GM12878 (cell line): ENCODE measurements at regions not wholly inside any gene's neighbourhood (a gene's known extent, or its start where the extent isn't known, plus 50 kb on each side); places are given as distances from the start of the nearest gene placed in this dataset.

Experiments
- ATAC-seq: fragments of 200-7000 bp; cut with Tn5 transposase; 3 replicates; pipeline ENCODE4 v1.9.1; 2020; ENCODE audit warnings: mild to moderate bottlenecking, moderate library complexity
- BruUV-seq: library from RNA; stranded (reverse); fragments of 400-500 nt; replicated peaks from 2 replicates; lab custom pipeline; 2021; lab: Mats Ljungman, UMichigan
- CTCF ChIA-PET: fragments of 300-600 bp; sonication (Branson Sonifier 250); formaldehyde crosslinking; extraction: SDS; loops from one replicate; lab custom pipeline; 2021; ENCODE audit warnings: inconsistent platforms; lab: Yijun Ruan, JAX
- POLR2A ChIA-PET: fragments of 350-600 bp; formaldehyde crosslinking; extraction: SDS; loops from one replicate; lab custom pipeline; 2021; ENCODE audit warnings: inconsistent platforms; lab: Charles Lee
- RAD21 ChIA-PET: fragments of 300-600 bp; sonication (Branson Sonifier 250); formaldehyde crosslinking; loops from one replicate; lab custom pipeline; 2023; ENCODE audit warnings: antibody characterized with exemption; ENCODE audit not compliant: unreplicated experiment; lab: Charles Lee
- SMC1A ChIA-PET: fragments of 300-600 bp; sonication (Branson Sonifier 250); formaldehyde crosslinking; loops from one replicate; lab custom pipeline; 2023; ENCODE audit not compliant: unreplicated experiment, uncharacterized antibody; lab: Charles Lee
- DNase-seq: peaks from one replicate; pipeline ENCODE4 v3.0.0-alpha.2; 2011; ENCODE audit warnings: low read depth, low spot score
- FAIRE-seq: peaks from 3 replicates; lab custom pipeline; 2011; peaks lifted over from hg19 to GRCh38; lab: Jason Lieb, UNC
- H2AFZ ChIP-seq: 2 replicates; pipeline ENCODE4 v1.6.0; 2011; ENCODE audit warnings: low read depth, low read length, control low read depth; ENCODE audit not compliant: control insufficient read depth
- H3K27ac ChIP-seq: 2 replicates; pipeline ENCODE4 v1.5.1; 2011; ENCODE audit warnings: control low read depth; ENCODE audit not compliant: control insufficient read depth, insufficient read depth
- H3K27me3 ChIP-seq, 2 experiments: replicated peaks in 1 of 2; 2 replicates each; pipeline versions ENCODE4 v1.6.0 to v1.6.1; 2011; ENCODE audit warnings: low read length in 1 of 2; ENCODE audit not compliant: control insufficient read depth in 2 of 2, insufficient read depth in 2 of 2
- H3K36me3 ChIP-seq, 2 experiments: 2 replicates each; pipeline ENCODE4 v1.5.1; 2011; ENCODE audit warnings: low read length in 1 of 2; ENCODE audit not compliant: control insufficient read depth in 2 of 2, insufficient read depth in 2 of 2
- H3K4me1 ChIP-seq: 2 replicates; pipeline ENCODE4 v1.6.1; 2011; ENCODE audit warnings: mild to moderate bottlenecking, low read length, moderate library complexity, mixed read lengths; ENCODE audit not compliant: control insufficient read depth, insufficient read depth
- H3K4me2 ChIP-seq: 2 replicates; pipeline ENCODE4 v1.6.0; 2011; ENCODE audit warnings: control low read depth; ENCODE audit not compliant: control insufficient read depth, insufficient read depth
- H3K4me3 ChIP-seq: fragments of 200-600 bp; sonication (generic); 2 replicates; pipeline ENCODE4 v1.5.1; 2016
- H3K79me2 ChIP-seq: 2 replicates; pipeline ENCODE4 v1.6.0; 2011; ENCODE audit warnings: low read length; ENCODE audit not compliant: control insufficient read depth, insufficient read depth
- H3K9ac ChIP-seq: 2 replicates; pipeline ENCODE4 v1.8.0; 2011; ENCODE audit warnings: low read length, control low read depth, mixed read lengths; ENCODE audit not compliant: control insufficient read depth, insufficient read depth
- H3K9me3 ChIP-seq: replicated peaks from 3 replicates; pipeline ENCODE4 v1.5.1; 2011; ENCODE audit warnings: mild to moderate bottlenecking, low read length; ENCODE audit not compliant: control insufficient read depth, insufficient read depth
- H4K20me1 ChIP-seq: 2 replicates; pipeline ENCODE4 v1.6.0; 2011; ENCODE audit not compliant: control insufficient read depth, insufficient read depth
- ATF2 ChIP-seq: IDR thresholded peaks from 2 replicates; pipeline ENCODE4 v1.6.1; 2012; ENCODE audit warnings: low read length, inconsistent platforms
- CHD4 ChIP-seq: fragments of 200-600 bp; sonication (generic); IDR thresholded peaks from 2 replicates; pipeline ENCODE4 v1.6.1; 2016; ENCODE audit warnings: mild to moderate bottlenecking
- E4F1 ChIP-seq: fragments of 450-650 bp; IDR thresholded peaks from 2 replicates; pipeline ENCODE4 v1.6.1; 2018; ENCODE audit warnings: borderline replicate concordance, mild to moderate bottlenecking; ENCODE audit not compliant: partially characterized antibody
- MYB ChIP-seq: fragments of 150-350 bp; IDR thresholded peaks from 2 replicates; pipeline ENCODE4 v1.6.1; 2014; ENCODE audit warnings: mild to moderate bottlenecking, low read depth, low read length, borderline replicate concordance
- NFYA ChIP-seq: IDR thresholded peaks from 2 replicates; pipeline ENCODE4 v1.6.1; 2011; ENCODE audit warnings: low read depth, mild to moderate bottlenecking, low read length, improper control_type of control experiment, borderline replicate concordance
- RBBP5 ChIP-seq: fragments of 200-600 bp; sonication (generic); conservative IDR thresholded peaks from 2 replicates; pipeline ENCODE4 v1.6.1; 2016
- SREBF2 ChIP-seq: IDR thresholded peaks from 2 replicates; pipeline ENCODE4 v1.6.1; 2012; ENCODE audit warnings: mild to moderate bottlenecking, low read length
- USF1 ChIP-seq: IDR thresholded peaks from 2 replicates; pipeline ENCODE4 v1.6.1; 2011; ENCODE audit warnings: borderline replicate concordance, low read depth, mild to moderate bottlenecking, moderate library complexity, mixed read lengths, low read length; ENCODE audit not compliant: insufficient read depth; ENCODE audit errors: extremely low read length
- USF2 ChIP-seq: IDR thresholded peaks from 2 replicates; pipeline ENCODE4 v1.6.1; 2011; ENCODE audit warnings: low read depth, low read length, improper control_type of control experiment, borderline replicate concordance
- ZBTB4 ChIP-seq: fragments of 450-650 bp; formaldehyde crosslinking; IDR thresholded peaks from 2 replicates; pipeline ENCODE4 v1.4.0; 2022; ENCODE audit warnings: mild to moderate bottlenecking, moderate library complexity
- ZNF687 ChIP-seq: fragments of 450-650 bp; IDR thresholded peaks from 2 replicates; pipeline ENCODE4 v1.6.1; 2017; ENCODE audit warnings: mild to moderate bottlenecking, moderate library complexity
- WGBS: methylation state at CpG from one replicate; pipeline ENCODE4 v1.1.6; 2016; ENCODE audit warnings: low lambda C conversion rate; ENCODE audit not compliant: insufficient replicate concordance, insufficient coverage; ENCODE audit errors: missing lambda C conversion rate; 5-methylcytosine and 5-hydroxymethylcytosine counted together
- in situ Hi-C: fragments of 300-500 bp; cut with MboI; formaldehyde crosslinking; loops from 9 replicates; pipeline ENCODE4 v1.14.3; 2018; ENCODE audit warnings: mixed read lengths
- intact Hi-C: fragments of 100-400 bp; cut with micrococcal nuclease; formaldehyde crosslinking; loops from one replicate; pipeline ENCODE4 v1.14.2; 2022; ENCODE audit not compliant: unreplicated experiment

- Histone ChIP-seq H2AFZ (no peak overlapping the region), H3K9ac (no peak overlapping the region), H3K79me2 (no peaks in the 10 kb centered on the region), H3K27me3 (no peaks in the 10 kb centered on the region), H3K9me3 (no peaks in the 10 kb centered on the region), H3K36me3 (no peaks in the 10 kb centered on the region), H3K4me3 (no peak overlapping the region), H4K20me1 (no peaks in the 10 kb centered on the region), H3K4me1 (no peaks in the 10 kb centered on the region), H3K27ac (no peak overlapping the region), H3K4me2 (no peak overlapping the region)
- WGBS = 5% methylated on average over 2 of the region's 2 CpGs
- no peak for FAIRE-seq
- no peak for DNase-seq
- RAD21 ChIA-PET = no interaction called here
- SMC1A ChIA-PET = no interaction called here
- no peak for ATAC-seq
- no TSS peak for BruUV-seq
- intact Hi-C loops (loop anchor here (10.0 kb wide), 1 partner anchor 1415 kb away; the partner anchor contains the start of gene EPHA4), in situ Hi-C loops (no loop called here)
- POLR2A ChIA-PET = interaction anchor here (0.7 kb wide), 1 partner anchor 129 kb away, joined by 5 read pairs; no protein-coding TSS in a partner anchor
- CTCF ChIA-PET = no interaction called here
- TF ChIP-seq RBBP5 (no peak), E4F1 (no peak), SREBF2 (no peak), MYB (no peak), NFYA (no peak), ZBTB4 (CRISPR knock-in tag) (no peak), CHD4 (no peak), USF2 (no peak), USF1 (no peak), ZNF687 (no peak), ATF2 (no peak)
These were observed 532.3 kb downstream of the SLC4A3 start for GRCh38 chr2:220159738-220160137.
